ENCODE measurements at regions not wholly inside any gene's neighbourhood (a gene's known extent, or its start where the extent isn't known, plus 50 kb on each side); places are given as distances from the start of the nearest gene placed in this dataset.
A peak's percentile ranks its signal among the peaks of the same experiment; 100 is the strongest.
"Not testable (repeated sequence)": the region's sequence is repeated elsewhere in the genome, so short reads cannot be mapped to it uniquely, and the experiment has no call there.

DNA sequence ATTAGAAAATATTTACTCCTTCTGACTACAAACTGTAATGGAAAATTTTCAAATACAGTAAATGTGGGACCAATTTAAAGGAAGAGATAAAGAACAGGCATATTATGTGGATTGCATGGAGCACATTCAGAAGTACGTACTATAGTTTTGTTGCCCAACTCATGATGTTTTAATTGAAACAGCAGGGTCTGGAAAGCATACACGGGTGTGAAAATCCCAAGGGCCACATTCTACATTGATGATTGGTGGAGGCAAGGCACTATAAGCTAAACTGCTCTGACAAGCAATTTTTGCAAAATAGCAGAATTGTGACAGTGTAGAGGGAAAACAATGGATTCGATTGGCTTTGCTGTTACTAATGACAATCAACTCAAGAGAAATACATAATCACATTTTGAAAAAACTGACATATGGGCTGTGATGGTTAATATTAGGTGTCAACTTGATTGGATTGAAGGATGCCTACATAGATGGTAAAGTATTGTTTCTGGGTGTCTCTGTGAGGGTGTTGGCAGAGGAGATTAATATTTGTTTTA is 458.6 kb downstream of the PYDC2 start:
- H3K4me3 Mint-ChIP-seq = no peak overlapping the region
- Histone ChIP-seq H3K4me3 (no peak overlapping the region), H3K36me3 (no peaks in the 10 kb centered on the region), H3K79me2 (ENCODE audit: low read depth) (no peaks in the 10 kb centered on the region), H2AFZ (replicated peaks) (no peak overlapping the region), H3K9me3 (ENCODE audit: low read depth) (no peaks in the 10 kb centered on the region), H3F3A (ENCODE audit: low read depth) (no peaks in the 10 kb centered on the region), H3K27me3 (no peaks in the 10 kb centered on the region), H3K4me1 (peaks cover 8% of the 10 kb centered on the region), H3K27ac (no peak overlapping the region), H3K9ac (no peak overlapping the region), H3K4me2 (no peak overlapping the region), H4K20me1 (ENCODE audit: low read depth) (no peaks in the 10 kb centered on the region)
- peaks cover 2% of the 10 kb centered on the region for H3K27me3 Mint-ChIP-seq (ENCODE audit: insufficient read depth, low read depth)
- no peak for DNase-seq (ENCODE audit: low spot score)
- no peaks in the 10 kb centered on the region for H3K4me1 Mint-ChIP-seq
- H3K9me3 Mint-ChIP-seq = peaks cover 4% of the 10 kb centered on the region
- no peak for TF ChIP-seq EZH2phosphoT487 (IDR thresholded peaks at IDR 0.05)
- no peak for TF ChIP-seq EZH2 (IDR thresholded peaks at IDR 0.05)
- TF ChIP-seq, protein P1, sequence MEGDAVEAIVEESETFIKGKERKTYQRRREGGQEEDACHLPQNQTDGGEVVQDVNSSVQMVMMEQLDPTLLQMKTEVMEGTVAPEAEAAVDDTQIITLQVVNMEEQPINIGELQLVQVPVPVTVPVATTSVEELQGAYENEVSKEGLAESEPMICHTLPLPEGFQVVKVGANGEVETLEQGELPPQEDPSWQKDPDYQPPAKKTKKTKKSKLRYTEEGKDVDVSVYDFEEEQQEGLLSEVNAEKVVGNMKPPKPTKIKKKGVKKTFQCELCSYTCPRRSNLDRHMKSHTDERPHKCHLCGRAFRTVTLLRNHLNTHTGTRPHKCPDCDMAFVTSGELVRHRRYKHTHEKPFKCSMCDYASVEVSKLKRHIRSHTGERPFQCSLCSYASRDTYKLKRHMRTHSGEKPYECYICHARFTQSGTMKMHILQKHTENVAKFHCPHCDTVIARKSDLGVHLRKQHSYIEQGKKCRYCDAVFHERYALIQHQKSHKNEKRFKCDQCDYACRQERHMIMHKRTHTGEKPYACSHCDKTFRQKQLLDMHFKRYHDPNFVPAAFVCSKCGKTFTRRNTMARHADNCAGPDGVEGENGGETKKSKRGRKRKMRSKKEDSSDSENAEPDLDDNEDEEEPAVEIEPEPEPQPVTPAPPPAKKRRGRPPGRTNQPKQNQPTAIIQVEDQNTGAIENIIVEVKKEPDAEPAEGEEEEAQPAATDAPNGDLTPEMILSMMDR (IDR thresholded peaks at IDR 0.05) = no peak
- H3K27ac Mint-ChIP-seq = no peak overlapping the region
- no peaks in the 10 kb centered on the region for H3K36me3 Mint-ChIP-seq

DNA sequence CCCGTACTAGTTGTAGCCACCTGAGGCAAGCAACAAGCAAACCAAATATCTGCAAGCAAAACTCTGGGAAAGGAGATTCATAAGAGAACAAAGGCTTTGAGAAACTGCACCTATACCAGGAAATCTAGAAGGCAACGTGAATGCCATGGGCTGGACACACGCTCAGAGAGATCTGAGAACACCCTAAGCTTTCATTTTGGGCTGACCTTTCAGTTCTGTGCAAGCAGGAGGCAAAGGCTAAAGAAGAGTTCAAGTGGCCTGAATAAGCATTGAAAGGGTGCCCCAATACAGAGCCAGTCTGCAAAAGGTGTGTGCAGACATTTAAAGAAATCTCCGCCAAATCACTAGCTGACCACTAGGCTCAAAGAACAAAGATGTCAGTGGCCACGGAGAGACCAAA is 461.6 kb downstream of the PYDC2 start:
- no peak overlapping the region for H3K4me2 ChIP-seq
- no peak overlapping the region for H3K27ac ChIP-seq
- no peaks in the 10 kb centered on the region for H3K27me3 ChIP-seq
- H3K4me3 ChIP-seq = no peak overlapping the region
- no peaks in the 10 kb centered on the region for H3F3A ChIP-seq (ENCODE audit: low read depth)
- H3K79me2 ChIP-seq (ENCODE audit: low read depth) = no peaks in the 10 kb centered on the region
- no peak overlapping the region for H3K9ac ChIP-seq
- TF ChIP-seq EZH2phosphoT487 (IDR thresholded peaks at IDR 0.05) (no peak), EZH2 (IDR thresholded peaks at IDR 0.05) (no peak)
- TF ChIP-seq, protein P1 (IDR thresholded peaks at IDR 0.05) = no peak
- Mint-ChIP-seq H3K9me3 (peaks cover 10% of the 10 kb centered on the region), H3K4me3 (no peak overlapping the region), H3K27me3 (ENCODE audit: insufficient read depth, low read depth) (no peaks in the 10 kb centered on the region), H3K4me1 (no peaks in the 10 kb centered on the region), H3K36me3 (no peaks in the 10 kb centered on the region), H3K27ac (no peak overlapping the region)
- DNase-seq (ENCODE audit: low spot score) = no peak
- H3K9me3 ChIP-seq (ENCODE audit: low read depth) = no peaks in the 10 kb centered on the region
- H2AFZ ChIP-seq (replicated peaks) = peak overlapping the region; percentile 53
- H3K4me1 ChIP-seq = peaks cover 8% of the 10 kb centered on the region
- H3K36me3 ChIP-seq = no peaks in the 10 kb centered on the region
- no peaks in the 10 kb centered on the region for H4K20me1 ChIP-seq (ENCODE audit: low read depth)

DNA sequence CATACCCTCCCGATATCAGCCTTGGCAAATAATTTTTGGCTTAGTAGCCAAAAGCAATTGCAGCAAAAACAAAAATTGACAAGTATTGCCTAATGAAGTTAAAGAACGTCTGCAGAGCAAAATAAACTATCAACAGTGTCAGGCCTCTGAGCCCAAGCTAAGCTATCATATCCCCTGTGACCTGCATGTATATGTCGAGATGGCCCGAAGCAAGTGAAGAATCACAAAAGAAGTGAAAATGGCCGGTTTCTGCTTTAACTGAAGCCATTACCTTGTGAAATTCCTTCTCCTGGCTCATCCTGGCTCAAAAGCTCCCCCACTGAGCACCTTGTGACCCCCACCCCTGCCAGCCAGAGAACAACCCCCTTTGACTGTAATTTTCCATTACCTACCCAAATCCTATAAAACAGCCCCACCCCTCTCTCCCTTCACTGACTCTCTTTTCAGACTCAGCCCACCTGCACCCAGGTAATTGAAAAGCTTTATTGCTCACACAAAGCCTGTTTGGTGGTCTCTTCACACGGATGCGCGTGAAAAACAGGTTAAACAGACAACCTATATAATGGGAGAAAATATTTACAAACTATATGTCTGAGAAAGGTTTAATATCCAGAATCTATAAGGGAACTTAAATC is 466.3 kb downstream of the PYDC2 start:
- not testable (repeated sequence) for H3K4me3 ChIP-seq; H3K79me2 ChIP-seq (ENCODE audit: low read depth); H3K4me1 Mint-ChIP-seq; H3K27me3 Mint-ChIP-seq (ENCODE audit: insufficient read depth, low read depth); H3F3A ChIP-seq (ENCODE audit: low read depth); H3K27ac Mint-ChIP-seq; H2AFZ ChIP-seq (replicated peaks); DNase-seq (ENCODE audit: low spot score); H3K4me2 ChIP-seq; H3K27ac ChIP-seq; H3K36me3 ChIP-seq; H3K9me3 ChIP-seq (ENCODE audit: low read depth); H3K4me3 Mint-ChIP-seq; H3K4me1 ChIP-seq; H4K20me1 ChIP-seq (ENCODE audit: low read depth); H3K36me3 Mint-ChIP-seq; H3K27me3 ChIP-seq; H3K9ac ChIP-seq
- H3K9me3 Mint-ChIP-seq = peaks cover 26% of the 10 kb centered on the region

DNA sequence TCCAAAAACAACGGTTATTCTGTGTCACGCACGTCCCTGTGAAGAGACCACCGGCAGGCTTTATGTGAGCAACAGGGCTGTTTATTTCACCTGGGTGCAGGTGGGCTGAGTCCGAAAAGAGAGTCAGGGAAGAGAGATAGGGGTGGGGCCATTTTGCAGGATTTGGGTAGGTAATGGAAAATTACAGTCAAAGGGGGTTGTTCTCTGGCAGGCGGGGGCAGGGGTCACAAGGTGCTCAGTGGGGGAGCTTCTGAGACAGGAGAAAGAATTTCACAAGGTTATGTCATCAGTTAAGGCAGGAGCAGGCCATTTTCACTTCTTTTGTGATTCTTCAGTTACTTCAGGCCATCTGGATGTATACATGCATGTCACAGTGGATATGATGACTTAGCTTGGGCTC is 467.0 kb downstream of the PYDC2 start:
- H3K27ac ChIP-seq; H3K27ac Mint-ChIP-seq; H3K36me3 ChIP-seq; H3K4me3 Mint-ChIP-seq; H3K4me1 ChIP-seq; H3K4me2 ChIP-seq; DNase-seq (ENCODE audit: low spot score); H3K27me3 Mint-ChIP-seq (ENCODE audit: insufficient read depth, low read depth); H3K79me2 ChIP-seq (ENCODE audit: low read depth); H3K27me3 ChIP-seq; H3K9me3 ChIP-seq (ENCODE audit: low read depth); H3K4me1 Mint-ChIP-seq; H2AFZ ChIP-seq (replicated peaks); H3K9ac ChIP-seq; H4K20me1 ChIP-seq (ENCODE audit: low read depth); H3F3A ChIP-seq (ENCODE audit: low read depth); H3K4me3 ChIP-seq; H3K36me3 Mint-ChIP-seq: not testable (repeated sequence)
- H3K9me3 Mint-ChIP-seq = peaks cover 26% of the 10 kb centered on the region

Measured in neural progenitor cell (in vitro differentiated cells).